SK-N-SH (cell line): ENCODE measurements at regions not wholly inside any gene's neighbourhood (a gene's known extent, or its start where the extent isn't known, plus 50 kb on each side); places are given as distances from the start of the nearest gene placed in this dataset.
A peak's percentile ranks its signal among the peaks of the same experiment; 100 is the strongest.

ENCODE experiments used
- CTCF ChIA-PET: fragments of 300-600, 350-600 bp; formaldehyde crosslinking; extraction: SDS; loops from one replicate; lab custom pipeline; 2021; lab: Yijun Ruan, JAX
- POLR2A ChIA-PET: fragments of 350-600 bp; sonication (Branson Sonifier 250); formaldehyde crosslinking; extraction: SDS; loops from one replicate; lab custom pipeline; 2020; ENCODE audit warnings: antibody characterized with exemption, inconsistent platforms; lab: Yijun Ruan, JAX
- DNase-seq: peaks from one replicate; pipeline ENCODE4 v3.0.0; 2012
- H2AFZ ChIP-seq: fragments of 200-600 bp; sonication (generic); 2 replicates; pipeline ENCODE4 v1.8.1; 2016; ENCODE audit warnings: antibody characterized with exemption, mild to moderate bottlenecking, low read depth
- H3F3A ChIP-seq: fragments of 200-600 bp; sonication (generic); replicated peaks from 2 replicates; pipeline ENCODE3; 2016; ENCODE audit warnings: antibody characterized with exemption, mild to moderate bottlenecking; ENCODE audit not compliant: insufficient read depth
- H3K27ac ChIP-seq, 2 experiments: fragments of 200-500 bp in 1 of 2; fragments of 200-600 bp in 1 of 2; sonication (Bioruptor generic) in 1 of 2; sonication (generic), shearing (Covaris generic) in 1 of 2; 2 replicates each; pipeline versions ENCODE4 v1.5.1 to v1.6.1; 2014 to 2016; ENCODE audit warnings: low read depth in 2 of 2, inconsistent platforms in 1 of 2, low read length in 1 of 2, mild to moderate bottlenecking in 1 of 2, mixed read lengths in 1 of 2
- H3K27me3 ChIP-seq: fragments of 200-600 bp; sonication (generic), shearing (Covaris generic); 2 replicates; pipeline ENCODE4 v1.6.1; 2016; ENCODE audit warnings: mixed run types; ENCODE audit not compliant: insufficient read depth
- H3K36me3 ChIP-seq, 2 experiments: fragments of 200-500 bp in 1 of 2; fragments of 200-600 bp in 1 of 2; sonication (Bioruptor generic) in 1 of 2; sonication (generic) in 1 of 2; replicated peaks in 1 of 2; 2 replicates each; pipeline versions ENCODE3 to v1.5.1; 2014 to 2016; ENCODE audit warnings: low read length in 1 of 2, mild to moderate bottlenecking in 1 of 2; ENCODE audit not compliant: insufficient read depth in 2 of 2, control insufficient read depth in 1 of 2
- H3K4me1 ChIP-seq, 2 experiments: fragments of 200-500 bp in 1 of 2; fragments of 200-600 bp in 1 of 2; sonication (Bioruptor generic) in 1 of 2; sonication (generic), shearing (Covaris generic) in 1 of 2; 2 replicates each; pipeline versions ENCODE4 v1.5.1 to v1.6.1; 2014 to 2016; ENCODE audit warnings: low read depth in 1 of 2, low read length in 1 of 2, mixed run types in 1 of 2; ENCODE audit not compliant: insufficient read depth in 2 of 2, control insufficient read depth in 1 of 2
- H3K4me2 ChIP-seq: fragments of 200-600 bp; sonication (generic), shearing (Covaris generic); 2 replicates; pipeline ENCODE4 v1.6.1; 2017; ENCODE audit warnings: mixed run types
- H3K4me3 ChIP-seq, 2 experiments: fragments of 200-500 bp in 1 of 2; fragments of 200-600 bp in 1 of 2; sonication (Bioruptor generic) in 1 of 2; sonication (generic), shearing (Covaris generic) in 1 of 2; 2 replicates each; pipeline versions ENCODE4 v1.5.1 to v1.8.1; 2014 to 2016; ENCODE audit warnings: low read depth in 2 of 2, inconsistent platforms in 1 of 2, low read length in 1 of 2, mild to moderate bottlenecking in 1 of 2, mixed read lengths in 1 of 2, moderate library complexity in 1 of 2
- H3K79me2 ChIP-seq: fragments of 200-600 bp; sonication (generic); 2 replicates; pipeline ENCODE4 v1.8.1; 2017; ENCODE audit warnings: mild to moderate bottlenecking; ENCODE audit not compliant: insufficient read depth
- H3K9ac ChIP-seq: fragments of 200-600 bp; sonication (generic); 2 replicates; pipeline ENCODE4 v1.6.1; 2017; ENCODE audit warnings: mixed run types
- H3K9me2 ChIP-seq: fragments of 200-600 bp; sonication (generic); 2 replicates; pipeline ENCODE4 v1.6.1; 2017; ENCODE audit warnings: mixed run types
- H3K9me3 ChIP-seq: fragments of 200-600 bp; sonication (generic); 2 replicates; pipeline ENCODE4 v1.6.1; 2017; ENCODE audit warnings: mixed run types, mild to moderate bottlenecking, moderate library complexity
- H4K20me1 ChIP-seq: fragments of 200-600 bp; sonication (generic); 2 replicates; pipeline ENCODE4 v1.6.1; 2017; ENCODE audit warnings: mild to moderate bottlenecking, mixed run types; ENCODE audit not compliant: insufficient read depth
- CHD2 ChIP-seq: fragments of 150-350 bp; IDR thresholded peaks from 2 replicates; pipeline ENCODE4 v1.6.1; 2018; ENCODE audit warnings: low read length; ENCODE audit not compliant: partially characterized antibody
- EZH2phosphoT487 ChIP-seq: fragments of 200-600 bp; sonication (generic); IDR thresholded peaks from 2 replicates; pipeline ENCODE4 v1.6.1; 2017; ENCODE audit warnings: low read depth, mixed run types, mild to moderate bottlenecking, antibody characterized with exemption, moderate library complexity, borderline replicate concordance
- GATA2 ChIP-seq: sonication (generic); formaldehyde crosslinking; IDR thresholded peaks from 2 replicates; pipeline ENCODE4 v1.5.0; 2020; ENCODE audit warnings: mild to moderate bottlenecking, missing genetic modification reagents
- MXI1 ChIP-seq: IDR thresholded peaks from 2 replicates; pipeline ENCODE4 v1.6.1; 2012; ENCODE audit warnings: mild to moderate bottlenecking, low read depth, low read length, improper control_type of control experiment
- NFIC ChIP-seq: IDR thresholded peaks from 2 replicates; pipeline ENCODE4 v1.4.0; 2012; ENCODE audit warnings: borderline replicate concordance
- NRF1 ChIP-seq: IDR thresholded peaks from 2 replicates; pipeline ENCODE4 v1.6.1; 2012; ENCODE audit warnings: low read depth, mild to moderate bottlenecking, low read length
- POLR2AphosphoS5 ChIP-seq: IDR thresholded peaks from 2 replicates; pipeline ENCODE4 v1.6.1; 2012; ENCODE audit warnings: low read depth, low read length
- RAD21 ChIP-seq: IDR thresholded peaks from 2 replicates; pipeline ENCODE4 v1.6.1; 2012; ENCODE audit warnings: mild to moderate bottlenecking, low read length
- REST ChIP-seq: IDR thresholded peaks from 2 replicates; pipeline ENCODE4 v1.6.1; 2012; ENCODE audit warnings: mild to moderate bottlenecking, low read depth, low read length, moderate library complexity
- SMC3 ChIP-seq: IDR thresholded peaks from 2 replicates; pipeline ENCODE4 v1.6.1; 2012; ENCODE audit warnings: low read depth, low read length, improper control_type of control experiment
- TAF1 ChIP-seq: IDR thresholded peaks from 2 replicates; pipeline ENCODE4 v1.6.1; 2012; ENCODE audit warnings: low read depth, mild to moderate bottlenecking, low read length, moderate library complexity, borderline replicate concordance
- TCF12 ChIP-seq: IDR thresholded peaks from 2 replicates; pipeline ENCODE4 v1.4.0; 2012
- USF1 ChIP-seq: IDR thresholded peaks from 2 replicates; pipeline ENCODE4 v1.4.0; 2012; ENCODE audit warnings: low read depth, borderline replicate concordance
- WGBS: methylation state at CpG from one replicate; pipeline ENCODE4 v1.1.6; 2017; ENCODE audit warnings: low lambda C conversion rate; 5-methylcytosine and 5-hydroxymethylcytosine counted together
- TF ChIP-seq, protein P1 (sequence below): IDR thresholded peaks from 2 replicates; pipeline ENCODE4 v1.4.0; 2012; ENCODE audit warnings: low read depth, borderline replicate concordance
- TF ChIP-seq, protein P2 (sequence below): IDR thresholded peaks from 2 replicates; pipeline ENCODE4; 2012

DNA sequence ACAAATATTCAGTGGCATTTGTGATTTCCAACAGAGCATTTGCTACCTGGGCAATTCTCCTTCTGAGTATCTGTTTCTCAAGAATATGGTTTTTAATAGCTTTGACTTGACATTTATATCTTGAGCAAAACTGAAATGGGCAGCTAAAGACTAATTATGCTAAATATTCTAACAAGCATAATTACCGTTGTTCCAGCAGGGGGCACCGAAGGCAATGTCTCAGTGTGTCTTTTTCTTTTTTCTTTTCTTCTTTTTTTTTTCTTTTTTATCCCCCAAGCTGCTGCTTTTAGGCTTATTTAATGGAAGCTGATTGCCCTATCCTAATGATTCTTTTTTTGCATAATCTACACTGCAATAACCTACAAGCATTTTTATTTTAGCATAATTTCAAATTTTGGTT, 138.9 kb upstream of the NABP1 start (continued):
- TF ChIP-seq, protein P1, sequence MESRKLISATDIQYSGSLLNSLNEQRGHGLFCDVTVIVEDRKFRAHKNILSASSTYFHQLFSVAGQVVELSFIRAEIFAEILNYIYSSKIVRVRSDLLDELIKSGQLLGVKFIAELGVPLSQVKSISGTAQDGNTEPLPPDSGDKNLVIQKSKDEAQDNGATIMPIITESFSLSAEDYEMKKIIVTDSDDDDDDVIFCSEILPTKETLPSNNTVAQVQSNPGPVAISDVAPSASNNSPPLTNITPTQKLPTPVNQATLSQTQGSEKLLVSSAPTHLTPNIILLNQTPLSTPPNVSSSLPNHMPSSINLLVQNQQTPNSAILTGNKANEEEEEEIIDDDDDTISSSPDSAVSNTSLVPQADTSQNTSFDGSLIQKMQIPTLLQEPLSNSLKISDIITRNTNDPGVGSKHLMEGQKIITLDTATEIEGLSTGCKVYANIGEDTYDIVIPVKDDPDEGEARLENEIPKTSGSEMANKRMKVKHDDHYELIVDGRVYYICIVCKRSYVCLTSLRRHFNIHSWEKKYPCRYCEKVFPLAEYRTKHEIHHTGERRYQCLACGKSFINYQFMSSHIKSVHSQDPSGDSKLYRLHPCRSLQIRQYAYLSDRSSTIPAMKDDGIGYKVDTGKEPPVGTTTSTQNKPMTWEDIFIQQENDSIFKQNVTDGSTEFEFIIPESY = no peak
- TF ChIP-seq NRF1 = no peak
- 0 out of 2 replicates have a peak, but pooled peaks have one; percentile 13 for TF ChIP-seq SMC3
- TF ChIP-seq GATA2 = no peak

GRCh38 chr2:191540681-191541080, 137.3 kb upstream of the NABP1 start:
- Histone ChIP-seq H3K4me1 (peaks cover 0 to 17% of the 10 kb centered on the region in 2 experiments; a peak in 2 of 4 replicates), H3K27ac (no peak overlapping the region), H3K9me3 (no peaks in the 10 kb centered on the region), H3K9ac (no peak overlapping the region), H3K4me3 (no peak overlapping the region), H3K9me2 (no peaks in the 10 kb centered on the region), H3K27me3 (no peaks in the 10 kb centered on the region), H2AFZ (no peak overlapping the region), H3F3A (no peaks in the 10 kb centered on the region), H4K20me1 (no peaks in the 10 kb centered on the region), H3K36me3 (no peaks in the 10 kb centered on the region), H3K4me2 (no peak overlapping the region), H3K79me2 (no peaks in the 10 kb centered on the region)
- no peak for TF ChIP-seq TCF12
- TF ChIP-seq, protein P1 = no peak
- TF ChIP-seq EZH2phosphoT487 = no peak
- no peak for TF ChIP-seq POLR2AphosphoS5
- no peak for TF ChIP-seq TAF1
- TF ChIP-seq, protein P2, sequence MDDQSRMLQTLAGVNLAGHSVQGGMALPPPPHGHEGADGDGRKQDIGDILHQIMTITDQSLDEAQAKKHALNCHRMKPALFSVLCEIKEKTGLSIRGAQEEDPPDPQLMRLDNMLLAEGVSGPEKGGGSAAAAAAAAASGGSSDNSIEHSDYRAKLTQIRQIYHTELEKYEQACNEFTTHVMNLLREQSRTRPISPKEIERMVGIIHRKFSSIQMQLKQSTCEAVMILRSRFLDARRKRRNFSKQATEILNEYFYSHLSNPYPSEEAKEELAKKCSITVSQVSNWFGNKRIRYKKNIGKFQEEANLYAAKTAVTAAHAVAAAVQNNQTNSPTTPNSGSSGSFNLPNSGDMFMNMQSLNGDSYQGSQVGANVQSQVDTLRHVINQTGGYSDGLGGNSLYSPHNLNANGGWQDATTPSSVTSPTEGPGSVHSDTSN = no peak
- no peak for TF ChIP-seq MXI1
- TF ChIP-seq GATA2 = no peak
- TF ChIP-seq REST = no peak
- TF ChIP-seq CHD2 = no peak
- no peak for TF ChIP-seq USF1
- TF ChIP-seq NFIC = no peak
- no peak for TF ChIP-seq RAD21
- ChIA-PET CTCF (interaction anchor here (0.6 to 3.2 kb wide), 10 partner anchors 11 to 622 kb away, joined by 3 to 46 read pairs (median 6); no protein-coding TSS in a partner anchor), POLR2A (no interaction called here)
- 93% methylated on average over 2 of the region's 2 CpGs for WGBS
- DNase-seq = no peak
